ENCODE measurements at regions not wholly inside any gene's neighbourhood (a gene's known extent, or its start where the extent isn't known, plus 50 kb on each side); places are given as distances from the start of the nearest gene placed in this dataset.

- no peak for TF ChIP-seq SUZ12 (IDR thresholded peaks at IDR 0.05; ENCODE audit: extremely low read depth, insufficient read depth, insufficient read length)
- no peak for TF ChIP-seq ZNF274 (IDR thresholded peaks at IDR 0.05; ENCODE audit: low read depth, low read length)
- TF ChIP-seq YY1 (IDR thresholded peaks at IDR 0.05; ENCODE audit: insufficient read depth, insufficient read length) = no peak
- H3K4me1 ChIP-seq (ENCODE audit: insufficient read depth, insufficient read length) = no peaks in the 10 kb centered on the region
- no peak for DNase-seq (ENCODE audit: low read depth, low spot score)
Observed at GRCh38 chr5:15993334-15993733, 186.3 kb downstream of the MARCHF11 start.

GRCh38 chr5:15992918-15993317 lies 186.7 kb downstream of the MARCHF11 start:
- no peak for DNase-seq (ENCODE audit: low read depth, low spot score)
- peaks cover 15% of the 10 kb centered on the region for H3K9me3 ChIP-seq (ENCODE audit: insufficient read depth, low read length)
- TF ChIP-seq SUZ12 (IDR thresholded peaks at IDR 0.05; ENCODE audit: extremely low read depth, insufficient read depth, insufficient read length) (no peak), ZNF274 (IDR thresholded peaks at IDR 0.05; ENCODE audit: low read depth, low read length) (no peak), YY1 (IDR thresholded peaks at IDR 0.05; ENCODE audit: insufficient read depth, insufficient read length) (no peak)
- H3K36me3 ChIP-seq (ENCODE audit: insufficient read depth, insufficient read length, low read length) = no peaks in the 10 kb centered on the region
- H3K9ac ChIP-seq (ENCODE audit: insufficient read length, low read depth) = no peak overlapping the region
- H3K4me1 ChIP-seq (ENCODE audit: insufficient read depth, insufficient read length) = no peaks in the 10 kb centered on the region
- H3K4me3 ChIP-seq (ENCODE audit: insufficient read length, low read depth) = no peak overlapping the region
- no peaks in the 10 kb centered on the region for H3K27me3 ChIP-seq (ENCODE audit: insufficient read depth, insufficient read length)

More at GRCh38 chr5:15993334-15993733, 186.3 kb downstream of the MARCHF11 start:
- no peaks in the 10 kb centered on the region for H3K27me3 ChIP-seq (ENCODE audit: insufficient read depth, insufficient read length)
- no peaks in the 10 kb centered on the region for H3K36me3 ChIP-seq (ENCODE audit: insufficient read depth, insufficient read length, low read length)
- H3K9ac ChIP-seq (ENCODE audit: insufficient read length, low read depth) = no peak overlapping the region
- no peak overlapping the region for H3K4me3 ChIP-seq (ENCODE audit: insufficient read length, low read depth)
- peaks cover 15% of the 10 kb centered on the region for H3K9me3 ChIP-seq (ENCODE audit: insufficient read depth, low read length)

GRCh38 chr5:15991586-15991985 lies 188.0 kb downstream of the MARCHF11 start:
- no peaks in the 10 kb centered on the region for H3K27me3 ChIP-seq (ENCODE audit: insufficient read depth, insufficient read length)
- no peak overlapping the region for H3K4me3 ChIP-seq (ENCODE audit: insufficient read length, low read depth)
- no peaks in the 10 kb centered on the region for H3K4me1 ChIP-seq (ENCODE audit: insufficient read depth, insufficient read length)
- H3K9ac ChIP-seq (ENCODE audit: insufficient read length, low read depth) = no peak overlapping the region
- TF ChIP-seq SUZ12 (IDR thresholded peaks at IDR 0.05; ENCODE audit: extremely low read depth, insufficient read depth, insufficient read length) (no peak), ZNF274 (IDR thresholded peaks at IDR 0.05; ENCODE audit: low read depth, low read length) (no peak), YY1 (IDR thresholded peaks at IDR 0.05; ENCODE audit: insufficient read depth, insufficient read length) (no peak)
- DNase-seq (ENCODE audit: low read depth, low spot score) = no peak
- peaks cover 15% of the 10 kb centered on the region for H3K9me3 ChIP-seq (ENCODE audit: insufficient read depth, low read length)
- no peaks in the 10 kb centered on the region for H3K36me3 ChIP-seq (ENCODE audit: insufficient read depth, insufficient read length, low read length)
